Suprapubic skin (tissue), 3 donors: ENCODE measurements at regions not wholly inside any gene's neighbourhood (a gene's known extent, or its start where the extent isn't known, plus 50 kb on each side); places are given as distances from the start of the nearest gene placed in this dataset.

ENCODE experiments used
- CTCF ChIP-seq, 2 donors: fragments of 200-600 bp in 1 of 2; fragments of 450-650 bp in 1 of 2; sonication (generic) in 1 of 2; IDR thresholded peaks; one replicate each; pipeline ENCODE4 v1.5.1; 2016 to 2019; ENCODE audit warnings: antibody characterized with exemption in 2 of 2, mild to moderate bottlenecking in 1 of 2, moderate library complexity in 1 of 2
- POLR2AphosphoS5 ChIP-seq, 3 donors: sonication (generic); formaldehyde crosslinking; IDR thresholded peaks; one replicate each; pipeline ENCODE4 v1.6.1; 2017; ENCODE audit warnings: antibody characterized with exemption in 3 of 3

- TF ChIP-seq CTCF (IDR thresholded peaks at IDR 0.05), result no peak
- no peak for TF ChIP-seq POLR2AphosphoS5 (IDR thresholded peaks at IDR 0.05)
These were observed 890.5 kb downstream of the TUSC7 start for GRCh38 chr3:117600112-117600511.
